ENCODE measurements at regions not wholly inside any gene's neighbourhood (a gene's known extent, or its start where the extent isn't known, plus 50 kb on each side); places are given as distances from the start of the nearest gene placed in this dataset.
"Not testable (repeated sequence)": the region's sequence is repeated elsewhere in the genome, so short reads cannot be mapped to it uniquely, and the experiment has no call there.

GRCh38 chr13:55029280-55029679 is 2000.7 kb downstream of the OLFM4 start:
- intact Hi-C loops (cut with DNase I, micrococcal nuclease): no loop called here
- no peak for DNase-seq
- ATAC-seq: no peak

- ATAC-seq: no peak
- intact Hi-C loops (cut with DNase I, micrococcal nuclease): no loop called here
- no peak for DNase-seq
Measured at GRCh38 chr13:55038230-55038629, 2009.6 kb downstream of the OLFM4 start.

- DNase-seq; ATAC-seq; intact Hi-C loops (cut with DNase I, micrococcal nuclease): not testable (repeated sequence)
Measured at GRCh38 chr13:55053891-55054550, 2025.4 kb downstream of the OLFM4 start.

- intact Hi-C loops (cut with DNase I, micrococcal nuclease); ATAC-seq; DNase-seq: not testable (repeated sequence)
Measured at GRCh38 chr13:55055666-55056065, 2027.1 kb downstream of the OLFM4 start.

GRCh38 chr13:55062662-55063061 is 2034.0 kb downstream of the OLFM4 start:
- ATAC-seq (no peak), DNase-seq (no peak)
- intact Hi-C loops (cut with DNase I, micrococcal nuclease): no loop called here

GRCh38 chr13:55067946-55068345 is 2039.3 kb downstream of the OLFM4 start:
- DNase-seq: no peak
- intact Hi-C loops (cut with DNase I, micrococcal nuclease): no loop called here
- ATAC-seq: no peak

GRCh38 chr13:55069746-55070145 is 2041.1 kb downstream of the OLFM4 start:
- intact Hi-C loops (cut with DNase I, micrococcal nuclease): no loop called here
- no peak for DNase-seq
- ATAC-seq: no peak

- no peak for DNase-seq
- no peak for ATAC-seq
- intact Hi-C loops (cut with DNase I, micrococcal nuclease): no loop called here
Measured at GRCh38 chr13:55073000-55073399, 2044.4 kb downstream of the OLFM4 start.

GRCh38 chr13:55084630-55085029 is 2056.0 kb downstream of the OLFM4 start:
- ATAC-seq: no peak
- intact Hi-C loops (cut with DNase I, micrococcal nuclease): no loop called here
- no peak for DNase-seq

GRCh38 chr13:55087085-55087484 is 2053.6 kb upstream of the PRR20A start:
- intact Hi-C loops (cut with DNase I, micrococcal nuclease): no loop called here
- DNase-seq (no peak), ATAC-seq (no peak)

GRCh38 chr13:55090612-55091011 is 2050.1 kb upstream of the PRR20A start:
- intact Hi-C loops (cut with DNase I, micrococcal nuclease): no loop called here
- ATAC-seq (no peak), DNase-seq (no peak)

GRCh38 chr13:55091172-55091571 is 2049.5 kb upstream of the PRR20A start:
- ATAC-seq (no peak), DNase-seq (no peak)
- intact Hi-C loops (cut with DNase I, micrococcal nuclease): no loop called here

GRCh38 chr13:55106509-55106908 is 2034.2 kb upstream of the PRR20A start:
- no peak for DNase-seq
- intact Hi-C loops (cut with DNase I, micrococcal nuclease): no loop called here
- ATAC-seq: no peak

GRCh38 chr13:55120631-55121030 is 2020.1 kb upstream of the PRR20A start:
- intact Hi-C loops (cut with DNase I, micrococcal nuclease): no loop called here
- DNase-seq (no peak), ATAC-seq (no peak)

GRCh38 chr13:55155046-55155445 is 1985.7 kb upstream of the PRR20A start:
- DNase-seq (no peak), ATAC-seq (no peak)
- intact Hi-C loops (cut with DNase I, micrococcal nuclease): no loop called here

- DNase-seq: no peak
- ATAC-seq: no peak
- intact Hi-C loops (cut with DNase I, micrococcal nuclease): no loop called here
Measured at GRCh38 chr13:55159765-55160164, 1981.0 kb upstream of the PRR20A start.

- ATAC-seq: no peak
- DNase-seq: no peak
- intact Hi-C loops (cut with DNase I, micrococcal nuclease): no loop called here
Measured at GRCh38 chr13:55160867-55161266, 1979.9 kb upstream of the PRR20A start.

- DNase-seq; intact Hi-C loops (cut with DNase I, micrococcal nuclease); ATAC-seq: not testable (repeated sequence)
Measured at GRCh38 chr13:55178582-55178981, 1962.1 kb upstream of the PRR20A start.

GRCh38 chr13:55190996-55191395 is 1949.7 kb upstream of the PRR20A start:
- DNase-seq (no peak), ATAC-seq (no peak)
- intact Hi-C loops (cut with DNase I, micrococcal nuclease): no loop called here

GRCh38 chr13:55199134-55199533 is 1941.6 kb upstream of the PRR20A start:
- DNase-seq (no peak), ATAC-seq (no peak)
- intact Hi-C loops (cut with DNase I, micrococcal nuclease): no loop called here

GRCh38 chr13:55214841-55215345 is 1925.8 kb upstream of the PRR20A start:
- no peak for ATAC-seq
- intact Hi-C loops (cut with DNase I, micrococcal nuclease): no loop called here
- DNase-seq: no peak

Data from left colon (tissue), 2 donors.